Astrocyte of the cerebellum (primary cell): ENCODE measurements at regions not wholly inside any gene's neighbourhood (a gene's known extent, or its start where the extent isn't known, plus 50 kb on each side); places are given as distances from the start of the nearest gene placed in this dataset.

ENCODE experiments used
- DNase-seq: peaks from one replicate; pipeline ENCODE4 v3.0.0-alpha.2; 2011; ENCODE audit warnings: low read depth
- H3K4me3 ChIP-seq: 2 replicates; pipeline ENCODE4 v1.5.1; 2011; ENCODE audit warnings: mild to moderate bottlenecking, low read depth, low read length, moderate library complexity
- in situ Hi-C: cut with HindIII; loops from 2 replicates; pipeline ENCODE4 v1.10.0; 2017; ENCODE audit warnings: low sequenced_read_pairs
- TF ChIP-seq, protein P1 (sequence below): IDR thresholded peaks from 2 replicates; pipeline ENCODE4 v1.5.1; 2012; ENCODE audit warnings: low read length, low read depth, moderate library complexity, mild to moderate bottlenecking; ENCODE audit errors: missing control alignments

DNA sequence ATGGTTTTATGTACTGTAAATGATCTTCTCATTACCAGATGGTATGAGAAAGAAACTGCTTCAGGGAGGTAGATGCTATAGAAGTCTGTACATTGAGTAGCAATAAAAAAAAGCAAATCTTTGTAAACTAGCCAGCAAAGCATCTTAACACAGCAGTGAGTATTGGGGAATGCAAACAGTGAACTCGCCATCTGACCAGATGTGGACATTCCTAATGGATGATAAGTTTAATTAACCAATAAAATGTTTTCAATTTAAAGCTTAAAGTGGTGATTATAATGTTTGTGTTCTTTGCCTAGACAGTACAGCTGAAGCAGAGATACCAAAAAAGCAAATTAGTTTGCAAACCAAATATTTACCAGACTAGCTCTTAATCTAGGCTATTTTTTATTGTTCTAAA, 1144.2 kb downstream of the FAT4 start:
- DNase-seq: no peak

DNA sequence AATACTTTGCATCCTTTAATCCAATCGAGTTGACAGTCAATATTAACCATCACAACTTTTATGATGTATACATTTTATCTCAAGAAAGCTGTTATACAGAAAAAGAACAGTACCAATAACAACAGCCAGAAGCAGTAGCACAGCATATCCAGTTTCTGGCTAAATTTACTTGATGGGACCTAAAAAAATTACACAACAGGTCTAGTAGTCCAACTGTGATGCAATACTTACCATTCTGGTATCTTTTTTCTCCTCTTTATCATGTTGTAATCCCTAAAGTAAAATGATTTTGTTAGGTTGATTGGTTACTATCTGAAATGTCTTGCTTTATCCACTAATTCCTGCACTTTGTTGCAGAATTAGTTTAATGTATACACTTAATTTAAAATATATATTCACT, 1150.6 kb downstream of the FAT4 start:
- DNase-seq: no peak
- in situ Hi-C loops: no loop called here
- TF ChIP-seq, protein P1, sequence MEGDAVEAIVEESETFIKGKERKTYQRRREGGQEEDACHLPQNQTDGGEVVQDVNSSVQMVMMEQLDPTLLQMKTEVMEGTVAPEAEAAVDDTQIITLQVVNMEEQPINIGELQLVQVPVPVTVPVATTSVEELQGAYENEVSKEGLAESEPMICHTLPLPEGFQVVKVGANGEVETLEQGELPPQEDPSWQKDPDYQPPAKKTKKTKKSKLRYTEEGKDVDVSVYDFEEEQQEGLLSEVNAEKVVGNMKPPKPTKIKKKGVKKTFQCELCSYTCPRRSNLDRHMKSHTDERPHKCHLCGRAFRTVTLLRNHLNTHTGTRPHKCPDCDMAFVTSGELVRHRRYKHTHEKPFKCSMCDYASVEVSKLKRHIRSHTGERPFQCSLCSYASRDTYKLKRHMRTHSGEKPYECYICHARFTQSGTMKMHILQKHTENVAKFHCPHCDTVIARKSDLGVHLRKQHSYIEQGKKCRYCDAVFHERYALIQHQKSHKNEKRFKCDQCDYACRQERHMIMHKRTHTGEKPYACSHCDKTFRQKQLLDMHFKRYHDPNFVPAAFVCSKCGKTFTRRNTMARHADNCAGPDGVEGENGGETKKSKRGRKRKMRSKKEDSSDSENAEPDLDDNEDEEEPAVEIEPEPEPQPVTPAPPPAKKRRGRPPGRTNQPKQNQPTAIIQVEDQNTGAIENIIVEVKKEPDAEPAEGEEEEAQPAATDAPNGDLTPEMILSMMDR: no peak
- H3K4me3 ChIP-seq: no peak overlapping the region

More for the DNA sequence above, 1144.2 kb downstream of the FAT4 start:
- in situ Hi-C loops: no loop called here
- H3K4me3 ChIP-seq: no peak overlapping the region
- TF ChIP-seq, protein P1: no peak

DNA sequence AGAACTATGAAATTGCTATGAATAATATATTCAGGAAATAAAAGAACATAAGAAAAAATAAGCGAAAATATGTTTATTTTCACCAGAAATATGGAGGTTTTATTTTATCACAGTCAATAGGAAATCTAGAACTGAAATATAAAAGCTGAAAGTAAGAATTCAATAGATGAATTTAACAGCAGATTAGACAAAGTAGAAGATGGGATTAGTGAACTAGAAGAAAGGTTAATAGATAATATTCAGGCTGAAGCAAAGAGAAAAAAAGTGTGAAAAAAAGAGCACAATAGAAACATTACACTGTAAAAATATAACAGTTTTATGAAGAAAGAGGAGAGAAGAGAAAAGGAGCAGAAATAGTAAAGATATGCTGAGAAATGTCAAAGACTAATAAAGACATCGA, 1152.1 kb downstream of the FAT4 start:
- TF ChIP-seq, protein P1: no peak
- no peak for DNase-seq
- in situ Hi-C loops: no loop called here
- H3K4me3 ChIP-seq: no peak overlapping the region

DNA sequence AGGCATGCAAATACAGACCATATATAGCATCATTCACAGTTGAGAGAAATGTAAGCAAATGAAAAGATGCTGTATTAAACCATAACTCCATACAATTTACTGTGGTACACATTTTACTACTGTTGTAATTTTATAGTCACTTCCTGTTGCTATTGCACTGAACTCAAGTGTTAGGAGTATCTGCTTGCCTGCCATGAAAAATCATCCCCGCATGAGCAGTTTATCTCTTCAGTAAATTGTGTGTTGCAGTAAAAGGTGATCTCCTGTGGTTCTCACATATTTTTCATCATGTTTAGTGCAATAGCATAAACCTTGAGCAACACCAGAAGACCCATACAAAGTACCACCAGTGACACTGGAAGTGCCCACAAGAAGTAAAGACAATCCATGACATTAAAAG, 1153.4 kb downstream of the FAT4 start:
- TF ChIP-seq, protein P1: no peak
- no peak for DNase-seq
- no peak overlapping the region for H3K4me3 ChIP-seq
- in situ Hi-C loops: no loop called here

DNA sequence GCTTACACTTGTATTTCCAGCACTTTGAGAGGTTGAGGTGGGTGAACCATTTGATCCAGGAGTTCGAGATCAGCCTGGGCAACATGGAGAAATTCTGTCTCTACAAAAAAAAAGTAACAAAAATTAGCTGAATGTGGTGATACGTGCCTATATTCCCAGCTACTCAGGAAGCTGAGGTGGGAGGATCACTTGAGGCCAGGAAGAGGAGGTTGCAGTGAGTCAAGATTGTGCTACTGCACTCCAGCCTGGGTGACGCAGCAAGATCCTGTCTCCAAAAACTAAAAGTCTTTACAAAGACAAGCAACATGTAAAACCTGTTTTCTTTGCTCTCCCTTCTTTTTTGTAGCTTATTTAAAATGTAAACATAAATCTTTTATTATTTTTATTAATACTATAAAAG, 1156.1 kb downstream of the FAT4 start:
- in situ Hi-C loops: no loop called here
- H3K4me3 ChIP-seq: no peak overlapping the region
- no peak for DNase-seq
- TF ChIP-seq, protein P1: no peak

DNA sequence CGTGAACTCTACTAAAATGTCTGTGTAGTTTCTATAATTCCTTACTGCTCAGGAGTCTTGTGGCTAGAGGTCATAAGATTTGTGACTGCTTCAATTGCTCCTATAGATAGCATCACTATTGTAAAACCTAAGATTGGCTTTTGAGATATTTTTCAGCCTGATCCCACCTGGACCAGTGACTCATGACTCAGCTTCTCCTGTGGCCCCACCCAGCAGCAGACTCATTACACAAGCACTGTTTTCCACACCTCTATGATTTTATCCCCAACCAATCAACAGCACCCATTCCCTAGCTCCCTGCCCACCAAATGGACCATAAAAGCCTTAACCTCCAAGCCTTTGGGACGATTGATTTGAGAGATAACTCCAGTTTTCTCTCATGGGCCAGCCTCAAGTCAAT, 1157.0 kb upstream of the INTU start:
- TF ChIP-seq, protein P1: no peak
- DNase-seq: no peak
- in situ Hi-C loops: no loop called here
- H3K4me3 ChIP-seq: no peak overlapping the region

DNA sequence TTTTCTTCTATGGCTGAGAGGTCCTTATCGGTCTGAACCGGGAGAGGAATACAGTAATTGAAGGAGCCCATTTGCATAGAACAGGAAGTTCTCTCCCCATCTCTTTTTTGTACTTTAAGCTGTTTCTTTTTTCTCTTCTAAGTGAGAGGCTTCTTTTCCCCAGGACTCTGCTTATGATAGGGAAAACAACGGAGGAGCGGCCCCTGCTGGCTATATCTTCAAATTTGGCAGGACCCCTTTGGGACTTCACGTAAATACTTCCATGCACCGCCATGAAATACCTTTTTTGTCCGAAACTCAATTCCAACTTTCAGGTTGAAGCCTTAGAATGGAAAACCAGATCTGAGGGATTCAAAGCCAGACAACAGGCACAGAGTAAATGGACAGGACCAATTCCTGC, 1153.0 kb upstream of the INTU start:
- H3K4me3 ChIP-seq: no peak overlapping the region
- in situ Hi-C loops: no loop called here
- TF ChIP-seq, protein P1: no peak
- no peak for DNase-seq
